Keratinocyte (primary cell): ENCODE measurements at regions not wholly inside any gene's neighbourhood (a gene's known extent, or its start where the extent isn't known, plus 50 kb on each side); places are given as distances from the start of the nearest gene placed in this dataset.
A peak's percentile ranks its signal among the peaks of the same experiment; 100 is the strongest.

Experiments used
- DNase-seq: peaks from one replicate; pipeline ENCODE4 v3.0.0-alpha.2; 2011; ENCODE audit warnings: low read depth, missing footprints, low spot score
- FAIRE-seq: peaks from 2 replicates; lab custom pipeline; 2011; peaks lifted over from hg19 to GRCh38; lab: Jason Lieb, UNC
- H2AFZ ChIP-seq: 2 replicates; pipeline ENCODE4 v1.6.0; 2012; ENCODE audit warnings: low read length, control low read depth, inconsistent platforms; ENCODE audit not compliant: control insufficient read depth
- H3K27ac ChIP-seq: 2 replicates; pipeline ENCODE4 v1.5.1; 2011; ENCODE audit warnings: low read length; ENCODE audit not compliant: control insufficient read depth, insufficient read depth
- H3K27me3 ChIP-seq: 3 replicates; pipeline ENCODE4 v1.6.0; 2011; ENCODE audit warnings: low read length; ENCODE audit not compliant: control insufficient read depth, insufficient read depth; ENCODE audit errors: extremely low read depth
- H3K36me3 ChIP-seq, 2 experiments: 2 replicates in 1 of 2; 3 replicates in 1 of 2; pipeline ENCODE4 v1.5.1; 2011; ENCODE audit warnings: low read length in 2 of 2, mild to moderate bottlenecking in 1 of 2; ENCODE audit not compliant: control insufficient read depth in 2 of 2, insufficient read depth in 2 of 2; ENCODE audit errors: extremely low read depth in 1 of 2
- H3K4me1 ChIP-seq: 3 replicates; pipeline ENCODE4 v1.5.1; 2011; ENCODE audit warnings: low read length; ENCODE audit not compliant: control insufficient read depth, insufficient read depth; ENCODE audit errors: extremely low read depth
- H3K4me2 ChIP-seq: 3 replicates; pipeline ENCODE4 v1.6.0; 2011; ENCODE audit warnings: low read depth, low read length; ENCODE audit not compliant: control insufficient read depth, insufficient read depth; ENCODE audit errors: extremely low read depth
- H3K4me3 ChIP-seq, 3 experiments: fragments of 200-600 bp in 1 of 3; sonication (generic) in 1 of 3; 2 replicates in 2 of 3; 3 replicates in 1 of 3; pipeline ENCODE4 v1.5.1; 2011 to 2016; ENCODE audit warnings: low read length in 3 of 3, mild to moderate bottlenecking in 3 of 3, control low read depth in 2 of 3, inconsistent platforms in 1 of 3, low read depth in 1 of 3, mixed read lengths in 1 of 3, mixed run types in 1 of 3, moderate library complexity in 1 of 3; ENCODE audit not compliant: control insufficient read depth in 2 of 3, insufficient read depth in 2 of 3; ENCODE audit errors: extremely low read depth in 1 of 3
- H3K79me2 ChIP-seq: 2 replicates; pipeline ENCODE4 v1.6.0; 2012; ENCODE audit warnings: low read length; ENCODE audit not compliant: control insufficient read depth, insufficient read depth
- H3K9ac ChIP-seq: 3 replicates; pipeline ENCODE4 v1.6.0; 2011; ENCODE audit warnings: low read length; ENCODE audit not compliant: control insufficient read depth, insufficient read depth; ENCODE audit errors: extremely low read depth
- H3K9me1 ChIP-seq: 3 replicates; pipeline ENCODE4 v1.6.0; 2011; ENCODE audit warnings: low read length; ENCODE audit not compliant: control insufficient read depth, insufficient read depth; ENCODE audit errors: extremely low read depth
- H3K9me3 ChIP-seq: 2 replicates; pipeline ENCODE4 v1.5.1; 2012; ENCODE audit warnings: low read depth, low read length; ENCODE audit not compliant: control insufficient read depth
- H4K20me1 ChIP-seq: 3 replicates; pipeline ENCODE4 v1.6.0; 2011; ENCODE audit warnings: low read length; ENCODE audit not compliant: control insufficient read depth, insufficient read depth; ENCODE audit errors: extremely low read depth
- EZH2 ChIP-seq: IDR thresholded peaks from one replicate; pipeline ENCODE4 v1.6.1; 2012; ENCODE audit warnings: inconsistent platforms, mild to moderate bottlenecking, low read length, moderate library complexity
- dilution Hi-C: fragments of 300-500 bp; cut with MboI; formaldehyde crosslinking; loops from one replicate; pipeline ENCODE4 v1.7.0; 2020; ENCODE audit warnings: low sequenced_read_pairs; ENCODE audit not compliant: extremely low pct_ligation_motif_present
- TF ChIP-seq, protein P1 (sequence below), 3 experiments: IDR thresholded peaks in 1 of 3; conservative IDR thresholded peaks in 1 of 3; optimal IDR thresholded peaks in 1 of 3; 2 replicates in 2 of 3; 3 replicates in 1 of 3; pipeline versions ENCODE3 to v1.5.1; 2011; ENCODE audit warnings: low read length in 3 of 3, mild to moderate bottlenecking in 3 of 3, moderate library complexity in 2 of 3, control low read depth in 1 of 3, inconsistent platforms in 1 of 3; ENCODE audit not compliant: insufficient read depth in 2 of 3; ENCODE audit errors: extremely low read depth in 1 of 3

DNA sequence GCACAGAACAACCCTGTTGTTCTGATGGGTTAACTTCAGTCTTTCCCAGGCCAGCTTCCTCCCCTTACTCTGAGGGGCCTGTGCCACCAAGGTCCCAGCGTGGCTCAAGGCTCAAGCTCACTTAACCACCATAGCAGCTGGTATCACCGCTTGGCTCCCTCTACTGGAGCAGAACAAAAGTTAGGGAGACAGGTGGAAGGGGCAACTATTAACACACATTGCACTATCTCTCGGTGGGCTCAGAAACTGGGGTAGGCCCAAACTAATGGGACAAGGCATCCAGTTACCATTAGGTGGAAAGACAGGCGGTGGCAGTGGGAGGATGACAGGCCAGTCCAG lies 88.7 kb upstream of the ATL2 start:
- no peaks in the 10 kb centered on the region for H3K36me3 ChIP-seq
- no peaks in the 10 kb centered on the region for H3K9me1 ChIP-seq
- H3K4me1 ChIP-seq: peaks cover 23% of the 10 kb centered on the region
- no peak overlapping the region for H2AFZ ChIP-seq
- H3K27ac ChIP-seq: no peak overlapping the region
- no peak for FAIRE-seq
- no peaks in the 10 kb centered on the region for H3K9me3 ChIP-seq
- no peak for TF ChIP-seq EZH2
- TF ChIP-seq, protein P1, sequence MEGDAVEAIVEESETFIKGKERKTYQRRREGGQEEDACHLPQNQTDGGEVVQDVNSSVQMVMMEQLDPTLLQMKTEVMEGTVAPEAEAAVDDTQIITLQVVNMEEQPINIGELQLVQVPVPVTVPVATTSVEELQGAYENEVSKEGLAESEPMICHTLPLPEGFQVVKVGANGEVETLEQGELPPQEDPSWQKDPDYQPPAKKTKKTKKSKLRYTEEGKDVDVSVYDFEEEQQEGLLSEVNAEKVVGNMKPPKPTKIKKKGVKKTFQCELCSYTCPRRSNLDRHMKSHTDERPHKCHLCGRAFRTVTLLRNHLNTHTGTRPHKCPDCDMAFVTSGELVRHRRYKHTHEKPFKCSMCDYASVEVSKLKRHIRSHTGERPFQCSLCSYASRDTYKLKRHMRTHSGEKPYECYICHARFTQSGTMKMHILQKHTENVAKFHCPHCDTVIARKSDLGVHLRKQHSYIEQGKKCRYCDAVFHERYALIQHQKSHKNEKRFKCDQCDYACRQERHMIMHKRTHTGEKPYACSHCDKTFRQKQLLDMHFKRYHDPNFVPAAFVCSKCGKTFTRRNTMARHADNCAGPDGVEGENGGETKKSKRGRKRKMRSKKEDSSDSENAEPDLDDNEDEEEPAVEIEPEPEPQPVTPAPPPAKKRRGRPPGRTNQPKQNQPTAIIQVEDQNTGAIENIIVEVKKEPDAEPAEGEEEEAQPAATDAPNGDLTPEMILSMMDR (optimal IDR thresholded peaks at IDR 0.05 in 1 of 3, IDR thresholded peaks at IDR 0.05 in 1 of 3, conservative IDR thresholded peaks at IDR 0.05 in 1 of 3; ENCODE audit: extremely low read depth in 1 of 3, insufficient read depth in 2 of 3, low read length in 3 of 3): peak; percentile 78 to 86 (median 78)
- no peak overlapping the region for H3K4me3 ChIP-seq
- dilution Hi-C loops: no loop called here
- no peaks in the 10 kb centered on the region for H3K27me3 ChIP-seq
- H3K79me2 ChIP-seq: no peaks in the 10 kb centered on the region
- no peak overlapping the region for H3K9ac ChIP-seq
- no peaks in the 10 kb centered on the region for H4K20me1 ChIP-seq
- no peak overlapping the region for H3K4me2 ChIP-seq
- no peak for DNase-seq

DNA sequence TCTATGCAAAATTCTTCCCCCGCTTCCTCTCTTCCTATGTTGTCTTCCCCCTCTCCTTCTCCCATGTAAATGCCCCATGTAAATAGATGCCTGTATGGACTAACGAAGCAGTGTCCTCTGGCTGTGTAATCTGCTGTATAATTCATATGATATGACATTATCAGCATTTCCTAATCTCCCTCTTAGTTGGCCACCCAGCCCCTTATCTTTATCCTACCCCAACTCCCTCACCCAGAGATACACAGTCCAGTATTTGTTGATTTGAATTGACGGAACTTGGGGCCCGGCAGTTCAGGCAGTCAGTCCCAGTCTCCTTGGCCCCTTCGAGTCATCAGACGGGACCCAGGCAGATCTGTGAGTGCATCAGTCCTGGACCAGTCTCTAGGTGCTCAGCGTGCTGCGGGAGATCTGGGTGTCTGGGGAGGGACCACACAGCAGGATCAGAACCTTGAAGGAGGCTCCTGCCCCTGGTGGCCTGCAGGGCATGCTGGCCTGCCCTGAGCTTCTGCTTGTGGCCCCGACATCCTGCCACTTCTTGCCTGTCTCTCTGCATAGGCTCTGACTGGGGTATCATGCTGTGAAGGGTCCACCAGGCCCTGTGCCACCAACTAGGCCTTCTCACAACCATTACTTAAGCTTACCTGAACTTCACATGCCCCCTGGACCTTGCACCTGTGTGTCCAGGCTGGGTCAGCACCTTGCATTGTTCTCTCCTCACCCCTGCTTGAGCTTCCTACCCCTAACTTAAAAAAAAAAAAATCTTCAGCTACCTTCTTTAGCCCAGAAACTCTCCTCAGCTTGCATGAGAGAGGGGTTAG lies 88.1 kb upstream of the ATL2 start:
- dilution Hi-C loops: no loop called here
- FAIRE-seq: no peak

More for the DNA sequence above, 88.1 kb upstream of the ATL2 start:
- TF ChIP-seq, protein P1 (optimal IDR thresholded peaks at IDR 0.05 in 1 of 3, IDR thresholded peaks at IDR 0.05 in 1 of 3, conservative IDR thresholded peaks at IDR 0.05 in 1 of 3; ENCODE audit: extremely low read depth in 1 of 3, insufficient read depth in 2 of 3, low read length in 3 of 3): no peak
- no peak for TF ChIP-seq EZH2
- Histone ChIP-seq H3K4me3 (no peak overlapping the region), H3K9ac (no peak overlapping the region), H3K79me2 (no peaks in the 10 kb centered on the region), H3K36me3 (no peaks in the 10 kb centered on the region), H3K4me2 (no peak overlapping the region), H2AFZ (no peak overlapping the region), H4K20me1 (no peaks in the 10 kb centered on the region), H3K27me3 (no peaks in the 10 kb centered on the region), H3K27ac (no peak overlapping the region), H3K9me3 (no peaks in the 10 kb centered on the region), H3K9me1 (no peaks in the 10 kb centered on the region), H3K4me1 (peaks cover 23% of the 10 kb centered on the region)
- DNase-seq: no peak
